ENCODE measurements at regions not wholly inside any gene's neighbourhood (a gene's known extent, or its start where the extent isn't known, plus 50 kb on each side); places are given as distances from the start of the nearest gene placed in this dataset.

GRCh38 chr15:69940441-69941300 is 157.0 kb downstream of the TLE3 start:
- TF ChIP-seq, protein P1, sequence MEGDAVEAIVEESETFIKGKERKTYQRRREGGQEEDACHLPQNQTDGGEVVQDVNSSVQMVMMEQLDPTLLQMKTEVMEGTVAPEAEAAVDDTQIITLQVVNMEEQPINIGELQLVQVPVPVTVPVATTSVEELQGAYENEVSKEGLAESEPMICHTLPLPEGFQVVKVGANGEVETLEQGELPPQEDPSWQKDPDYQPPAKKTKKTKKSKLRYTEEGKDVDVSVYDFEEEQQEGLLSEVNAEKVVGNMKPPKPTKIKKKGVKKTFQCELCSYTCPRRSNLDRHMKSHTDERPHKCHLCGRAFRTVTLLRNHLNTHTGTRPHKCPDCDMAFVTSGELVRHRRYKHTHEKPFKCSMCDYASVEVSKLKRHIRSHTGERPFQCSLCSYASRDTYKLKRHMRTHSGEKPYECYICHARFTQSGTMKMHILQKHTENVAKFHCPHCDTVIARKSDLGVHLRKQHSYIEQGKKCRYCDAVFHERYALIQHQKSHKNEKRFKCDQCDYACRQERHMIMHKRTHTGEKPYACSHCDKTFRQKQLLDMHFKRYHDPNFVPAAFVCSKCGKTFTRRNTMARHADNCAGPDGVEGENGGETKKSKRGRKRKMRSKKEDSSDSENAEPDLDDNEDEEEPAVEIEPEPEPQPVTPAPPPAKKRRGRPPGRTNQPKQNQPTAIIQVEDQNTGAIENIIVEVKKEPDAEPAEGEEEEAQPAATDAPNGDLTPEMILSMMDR (IDR thresholded peaks at IDR 0.05; ENCODE audit: control extremely low read depth, extremely low read depth, low read depth, missing control alignments): no peak
- POLR2A ChIA-PET: no interaction called here
- CTCF ChIA-PET: no interaction called here
- no peak for DNase-seq (ENCODE audit: extremely low spot score)

- DNase-seq (ENCODE audit: extremely low spot score): no peak
- TF ChIP-seq, protein P1 (IDR thresholded peaks at IDR 0.05; ENCODE audit: control extremely low read depth, extremely low read depth, low read depth, missing control alignments): no peak
- CTCF ChIA-PET: no interaction called here
- POLR2A ChIA-PET: no interaction called here
Measured at GRCh38 chr15:69941301-69941605, 156.5 kb downstream of the TLE3 start.

DNA sequence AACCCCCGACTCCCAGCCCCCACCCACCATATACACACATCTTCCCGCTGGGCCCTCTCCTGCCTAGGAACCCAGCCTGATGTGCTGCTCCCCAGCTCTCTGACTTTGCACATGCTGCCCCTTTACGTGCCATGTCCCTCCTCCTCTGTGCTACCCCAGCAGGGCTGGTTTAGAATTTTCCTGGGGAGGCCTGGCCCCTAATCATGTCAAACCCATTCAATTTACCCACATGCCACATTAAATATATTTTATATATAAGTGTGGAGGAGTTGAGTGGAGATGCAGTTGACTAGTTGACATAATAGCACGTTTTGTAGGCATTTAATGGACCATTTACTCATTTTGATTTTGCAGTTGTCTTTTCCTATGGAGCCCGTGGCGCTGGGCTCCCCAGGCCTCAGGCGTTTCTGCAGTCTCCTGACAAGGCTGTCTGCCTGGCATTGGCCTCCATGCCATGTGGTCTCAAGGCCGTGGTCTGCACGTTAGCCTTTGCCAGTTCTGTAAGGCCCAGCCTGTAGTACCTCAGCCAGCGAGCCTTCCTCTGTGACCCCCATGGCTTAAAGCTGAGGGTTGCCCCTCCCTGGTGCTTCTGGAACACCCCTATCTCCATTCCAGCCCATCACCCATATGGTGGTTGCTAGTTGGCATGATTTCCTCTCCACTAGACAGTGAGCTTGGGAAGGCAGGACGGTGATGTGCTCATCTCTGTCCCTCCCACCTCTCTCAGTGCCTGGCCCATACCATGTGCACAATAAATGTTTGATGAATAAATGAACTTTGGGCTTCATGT is 155.8 kb downstream of the TLE3 start:
- ChIA-PET POLR2A (no interaction called here), CTCF (no interaction called here)
- no peak for DNase-seq (ENCODE audit: extremely low spot score)
- TF ChIP-seq, protein P1 (IDR thresholded peaks at IDR 0.05; ENCODE audit: control extremely low read depth, extremely low read depth, low read depth, missing control alignments): no peak

DNA sequence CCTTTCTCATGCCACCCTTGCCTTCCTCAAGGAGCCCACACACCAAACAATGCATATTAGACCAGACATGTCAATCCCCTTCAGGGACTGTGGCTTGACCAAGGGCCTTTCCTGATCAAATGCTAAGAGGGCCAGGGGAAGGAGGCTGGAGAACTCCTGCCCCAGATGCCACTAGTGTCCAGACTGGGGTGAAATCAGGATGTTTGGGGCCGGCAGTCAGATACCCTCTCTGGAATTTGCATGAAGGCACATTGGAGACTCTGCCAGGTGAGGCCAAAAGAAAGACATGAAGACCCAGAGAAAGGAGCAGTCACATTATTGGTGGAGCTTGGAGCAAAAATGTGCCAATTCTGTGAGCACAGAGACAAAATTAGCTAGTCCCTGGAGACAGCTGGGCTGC is 154.1 kb downstream of the TLE3 start:
- ChIA-PET POLR2A (no interaction called here), CTCF (interaction anchor here (1.2 kb wide), 1 partner anchor 50 kb away, joined by 3 read pairs; no protein-coding TSS in a partner anchor)
- no peak for DNase-seq (ENCODE audit: extremely low spot score)
- TF ChIP-seq, protein P1 (IDR thresholded peaks at IDR 0.05; ENCODE audit: control extremely low read depth, extremely low read depth, low read depth, missing control alignments): no peak

GRCh38 chr15:69945729-69946128 is 152.0 kb downstream of the TLE3 start:
- ChIA-PET CTCF (no interaction called here), POLR2A (no interaction called here)
- TF ChIP-seq, protein P1 (IDR thresholded peaks at IDR 0.05; ENCODE audit: control extremely low read depth, extremely low read depth, low read depth, missing control alignments): no peak
- DNase-seq (ENCODE audit: extremely low spot score): no peak

- CTCF ChIA-PET: interaction anchor here (1.4 kb wide), 1 partner anchor 15 kb away, joined by 3 read pairs; no protein-coding TSS in a partner anchor
- POLR2A ChIA-PET: no interaction called here
- TF ChIP-seq, protein P1 (IDR thresholded peaks at IDR 0.05; ENCODE audit: control extremely low read depth, extremely low read depth, low read depth, missing control alignments): no peak
- no peak for DNase-seq (ENCODE audit: extremely low spot score)
Measured at GRCh38 chr15:69946870-69947269, 150.8 kb downstream of the TLE3 start.

All from GM10248 (cell line).